Keratinocyte (primary cell): ENCODE measurements at regions not wholly inside any gene's neighbourhood (a gene's known extent, or its start where the extent isn't known, plus 50 kb on each side); places are given as distances from the start of the nearest gene placed in this dataset.

ENCODE experiments used
- CTCF ChIP-seq, 3 experiments: IDR thresholded peaks in 1 of 3; conservative IDR thresholded peaks in 1 of 3; optimal IDR thresholded peaks in 1 of 3; 2 replicates in 2 of 3; 3 replicates in 1 of 3; pipeline versions ENCODE3 to v1.5.1; 2011; ENCODE audit warnings: low read length in 3 of 3, mild to moderate bottlenecking in 3 of 3, moderate library complexity in 2 of 3, control low read depth in 1 of 3, inconsistent platforms in 1 of 3; ENCODE audit not compliant: insufficient read depth in 2 of 3; ENCODE audit errors: extremely low read depth in 1 of 3
- EZH2 ChIP-seq: IDR thresholded peaks from one replicate; pipeline ENCODE4 v1.6.1; 2012; ENCODE audit warnings: inconsistent platforms, mild to moderate bottlenecking, low read length, moderate library complexity

GRCh38 chr15:92770641-92771040 lies 115.1 kb upstream of the FAM174B start:
- TF ChIP-seq CTCF (optimal IDR thresholded peaks at IDR 0.05 in 1 of 3, IDR thresholded peaks at IDR 0.05 in 1 of 3, conservative IDR thresholded peaks at IDR 0.05 in 1 of 3; ENCODE audit: extremely low read depth in 1 of 3, insufficient read depth in 2 of 3, low read length in 3 of 3) = no peak
- no peak for TF ChIP-seq EZH2
